Common myeloid progenitor, CD34-positive (primary cell): ENCODE measurements at regions not wholly inside any gene's neighbourhood (a gene's known extent, or its start where the extent isn't known, plus 50 kb on each side); places are given as distances from the start of the nearest gene placed in this dataset.

Source experiments
- CTCF ChIA-PET: fragments of 350-600 bp; sonication (Branson Sonifier 250); formaldehyde crosslinking; loops from one replicate; lab custom pipeline; 2021; ENCODE audit warnings: antibody characterized with exemption; lab: Charles Lee
- POLR2A ChIA-PET: fragments of 350-600 bp; sonication (Branson Sonifier 250); formaldehyde crosslinking; loops from one replicate; lab custom pipeline; 2021; ENCODE audit warnings: antibody characterized with exemption; lab: Charles Lee
- DNase-seq, 3 donors: peaks; one replicate each; pipeline versions ENCODE4 v3.0.0 to v3.0.0-alpha.2; 2013
- H3K27ac ChIP-seq, 2 experiments: 1 replicate in 1 of 2; 2 replicates in 1 of 2; pipeline ENCODE4 v1.7.0; 2013; ENCODE audit warnings: inconsistent platforms in 2 of 2, low read length in 2 of 2, mild to moderate bottlenecking in 2 of 2, low read depth in 1 of 2, moderate library complexity in 1 of 2; ENCODE audit not compliant: severe bottlenecking in 2 of 2, insufficient read depth in 1 of 2, poor library complexity in 1 of 2
- H3K27me3 ChIP-seq, 5 experiments: replicated peaks in 2 of 5; 1 replicate in 3 of 5; 2 replicates in 2 of 5; pipeline versions ENCODE4 v1.6.1 to v1.7.0; 2013; ENCODE audit warnings: low read length in 4 of 5, mild to moderate bottlenecking in 2 of 5, moderate library complexity in 2 of 5, inconsistent platforms in 1 of 5; ENCODE audit not compliant: insufficient read depth in 5 of 5, control insufficient read depth in 4 of 5
- H3K36me3 ChIP-seq, 4 experiments: 1 replicate in 2 of 4; 2 replicates in 2 of 4; pipeline versions ENCODE4 v1.6.1 to v1.7.0; 2013; ENCODE audit warnings: low read length in 3 of 4, control low read depth in 1 of 4, mild to moderate bottlenecking in 1 of 4; ENCODE audit not compliant: control insufficient read depth in 4 of 4, insufficient read depth in 4 of 4
- H3K4me1 ChIP-seq, 4 experiments: 1 replicate in 3 of 4; 2 replicates in 1 of 4; pipeline versions ENCODE4 v1.6.1 to v1.7.1; 2013; ENCODE audit warnings: low read length in 3 of 4, mild to moderate bottlenecking in 3 of 4, control low read depth in 1 of 4, inconsistent platforms in 1 of 4, moderate library complexity in 1 of 4; ENCODE audit not compliant: control insufficient read depth in 4 of 4, insufficient read depth in 4 of 4; ENCODE audit errors: control extremely low read depth in 1 of 4
- H3K4me3 ChIP-seq, 7 experiments: 1 replicate in 4 of 7; 2 replicates in 3 of 7; pipeline versions ENCODE4 v1.5.1 to v1.7.0; 2013; ENCODE audit warnings: mild to moderate bottlenecking in 7 of 7, low read length in 6 of 7, moderate library complexity in 6 of 7, inconsistent platforms in 2 of 7, low read depth in 2 of 7, control low read depth in 1 of 7; ENCODE audit not compliant: insufficient read depth in 4 of 7, control insufficient read depth in 1 of 7; ENCODE audit errors: extremely low read depth in 1 of 7
- H3K9me3 ChIP-seq, 5 experiments: 1 replicate in 4 of 5; 2 replicates in 1 of 5; pipeline versions ENCODE4 v1.6.1 to v1.7.1; 2013; ENCODE audit warnings: low read length in 4 of 5, mild to moderate bottlenecking in 2 of 5, inconsistent platforms in 1 of 5, low read depth in 1 of 5, moderate library complexity in 1 of 5; ENCODE audit not compliant: control insufficient read depth in 4 of 5, insufficient read depth in 2 of 5; ENCODE audit errors: control extremely low read depth in 1 of 5
- WGBS: methylation state at CpG from one replicate; pipeline ENCODE4 v1.1.5; 2013; ENCODE audit not compliant: insufficient coverage; 5-methylcytosine and 5-hydroxymethylcytosine counted together

DNA sequence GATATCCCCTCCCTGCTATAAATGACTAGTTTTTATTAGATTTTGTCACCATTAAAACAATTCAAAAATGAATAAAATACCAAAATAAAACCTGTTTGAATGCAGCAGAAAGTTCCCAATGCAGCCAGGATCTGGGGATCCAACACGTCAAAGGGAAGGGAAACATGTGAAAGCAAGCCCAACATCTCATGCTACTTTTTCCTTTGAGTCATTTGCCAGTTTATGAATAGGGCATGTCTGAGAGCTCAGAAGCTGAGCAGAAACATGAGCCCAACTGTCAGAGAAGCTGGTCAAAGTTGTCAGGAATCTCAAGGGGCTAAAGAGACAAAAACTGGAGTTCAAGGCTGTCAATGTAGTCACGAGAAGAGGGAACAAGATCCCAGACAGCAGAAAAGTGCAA lies 526.4 kb downstream of the KLF5 start:
- WGBS = 97% methylated on average over 2 of the region's 2 CpGs
- POLR2A ChIA-PET = no interaction called here
- H3K4me1 ChIP-seq = no peaks in the 10 kb centered on the region
- DNase-seq = no peak
- H3K9me3 ChIP-seq = peaks cover 0 to 6% (median 0%) of the 10 kb centered on the region in 5 experiments
- CTCF ChIA-PET = no interaction called here
- no peaks in the 10 kb centered on the region for H3K36me3 ChIP-seq
- no peaks in the 10 kb centered on the region for H3K27me3 ChIP-seq
- H3K27ac ChIP-seq = no peak overlapping the region
- no peak overlapping the region for H3K4me3 ChIP-seq

DNA sequence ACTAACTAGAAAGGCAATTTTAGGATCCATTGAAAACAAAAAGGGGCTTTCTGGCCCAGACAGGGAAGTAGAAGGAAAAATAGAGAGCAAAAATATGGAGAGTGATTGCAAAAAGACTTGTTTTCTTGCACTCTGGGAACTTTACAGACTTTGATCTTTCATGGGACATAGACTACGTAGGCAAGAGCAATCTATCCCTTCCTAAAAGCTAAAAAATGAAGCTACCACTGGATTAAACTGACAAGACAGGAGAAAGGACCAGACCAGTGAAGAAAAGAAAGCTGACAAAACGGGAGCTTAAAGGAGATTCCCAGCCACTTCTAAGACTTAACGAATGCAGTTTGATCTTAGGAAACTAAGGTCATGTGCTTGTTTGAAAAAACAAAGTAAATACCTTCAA lies 524.5 kb downstream of the KLF5 start:
- Histone ChIP-seq H3K36me3 (no peaks in the 10 kb centered on the region), H3K4me1 (no peaks in the 10 kb centered on the region), H3K27me3 (no peaks in the 10 kb centered on the region), H3K27ac (no peak overlapping the region), H3K9me3 (peaks cover 0 to 6% (median 0%) of the 10 kb centered on the region in 5 experiments), H3K4me3 (no peak overlapping the region)
- POLR2A ChIA-PET = no interaction called here
- CTCF ChIA-PET = no interaction called here
- no peak for DNase-seq
- no CpG with 5 or more reads among the region's 3 CpGs for WGBS

DNA sequence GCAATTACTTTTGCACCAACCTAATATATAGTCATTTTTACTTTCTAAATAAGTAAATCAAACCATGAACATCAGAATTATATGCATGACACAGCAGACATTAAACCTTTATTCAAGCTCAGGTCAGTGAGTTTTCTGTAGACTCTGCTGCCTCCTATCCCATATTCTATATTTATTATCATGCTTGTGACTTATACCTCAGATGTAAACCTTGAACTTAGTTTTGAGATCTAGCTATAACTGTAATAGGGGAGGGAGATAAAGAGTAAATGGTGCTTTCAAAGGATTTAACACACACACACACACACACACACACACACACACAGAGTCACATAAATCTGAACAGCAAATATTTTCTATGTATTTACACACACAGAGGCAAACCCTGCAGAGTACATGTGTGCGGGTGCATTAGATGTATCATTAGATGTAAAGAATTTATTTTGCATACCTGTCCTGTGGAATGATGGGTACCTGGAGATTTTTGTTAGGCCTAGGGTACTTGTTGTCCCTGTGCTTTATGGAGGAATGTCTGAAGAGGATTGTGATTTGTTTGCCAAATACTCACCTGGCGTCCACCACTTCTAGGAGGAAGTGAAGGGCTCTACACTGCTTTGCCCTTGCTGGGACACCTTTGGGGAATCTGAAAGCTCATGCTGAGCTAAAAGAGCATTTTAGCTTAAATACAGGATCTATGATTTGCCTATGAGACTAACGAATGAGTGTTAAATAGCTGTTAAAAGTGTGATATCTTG lies 521.9 kb downstream of the KLF5 start:
- Histone ChIP-seq H3K36me3 (no peaks in the 10 kb centered on the region), H3K27ac (no peak overlapping the region), H3K4me1 (no peaks in the 10 kb centered on the region), H3K9me3 (peaks cover 0 to 5% (median 0%) of the 10 kb centered on the region in 5 experiments), H3K4me3 (no peak overlapping the region), H3K27me3 (no peaks in the 10 kb centered on the region)
- ChIA-PET CTCF (no interaction called here), POLR2A (no interaction called here)
- 90% methylated on average over 2 of the region's 3 CpGs for WGBS
- no peak for DNase-seq

DNA sequence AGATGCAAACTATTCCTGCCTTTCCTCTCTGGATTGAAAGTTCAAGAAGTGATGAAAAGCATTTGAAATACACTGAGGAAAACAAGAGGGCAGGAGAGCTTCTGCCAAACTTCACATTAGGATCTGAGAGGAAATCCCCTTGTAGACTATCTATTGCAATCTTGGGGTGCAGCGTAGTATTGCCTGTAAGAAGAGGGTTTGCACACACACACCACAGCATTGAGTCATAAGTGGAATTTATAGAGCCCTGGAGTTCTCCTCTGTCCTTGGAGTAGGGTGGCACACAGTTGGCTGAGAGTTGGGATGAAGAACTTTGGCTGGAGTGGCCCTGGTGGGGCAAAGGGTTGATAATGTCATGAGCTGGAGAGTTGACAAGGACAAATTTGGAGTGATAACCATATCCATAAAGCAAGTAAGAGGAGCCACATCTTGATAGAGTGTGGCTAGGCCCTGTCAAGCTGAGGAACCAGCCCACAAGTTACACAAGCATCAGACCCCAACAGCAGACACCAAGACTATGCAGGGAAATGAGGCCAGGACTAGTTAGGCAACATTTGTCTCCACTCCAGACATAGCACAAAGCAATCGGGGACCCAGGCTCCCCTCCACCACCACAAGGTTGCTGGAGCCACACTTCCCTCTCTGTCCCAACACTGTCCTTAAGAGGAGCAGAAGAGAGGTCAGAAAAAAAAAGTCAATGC lies 520.9 kb downstream of the KLF5 start:
- no peaks in the 10 kb centered on the region for H3K27me3 ChIP-seq
- peaks cover 0 to under 1% (median 0%) of the 10 kb centered on the region in 5 experiments for H3K9me3 ChIP-seq
- no peak for DNase-seq
- WGBS = 80% methylated on average over 1 of the region's 2 CpGs
- H3K36me3 ChIP-seq = no peaks in the 10 kb centered on the region
- no peak overlapping the region for H3K4me3 ChIP-seq
- no peaks in the 10 kb centered on the region for H3K4me1 ChIP-seq
- CTCF ChIA-PET = no interaction called here
- H3K27ac ChIP-seq = no peak overlapping the region
- POLR2A ChIA-PET = no interaction called here

DNA sequence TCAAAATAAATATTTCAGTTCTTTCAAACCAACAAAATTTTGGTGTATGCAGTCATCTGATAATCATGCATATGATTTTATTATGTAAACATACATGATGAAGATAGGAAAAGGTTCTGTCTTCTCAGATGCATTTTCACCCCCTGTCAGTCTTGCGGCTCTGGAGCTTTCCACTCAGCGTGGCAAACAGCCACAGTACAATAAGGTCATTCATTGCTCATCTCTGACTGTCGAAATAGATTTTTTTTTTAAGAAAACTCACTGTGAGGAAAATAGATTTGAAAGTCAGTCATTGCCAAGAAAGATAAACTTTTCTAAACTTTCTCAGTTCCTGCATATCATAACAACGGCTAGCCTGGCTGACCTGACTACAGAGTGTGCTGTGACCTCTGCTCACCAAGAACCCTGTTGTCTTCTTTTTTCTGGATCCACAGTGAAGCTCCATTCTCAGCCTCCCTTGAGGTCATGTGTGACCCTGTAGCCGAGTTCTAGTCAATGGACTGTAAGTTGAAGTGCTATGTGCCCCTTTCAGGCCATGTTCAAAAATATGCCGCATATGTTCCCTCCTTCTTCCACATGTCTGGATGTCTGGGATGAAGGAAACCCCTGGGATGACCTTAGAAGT lies 519.6 kb downstream of the KLF5 start:
- no peaks in the 10 kb centered on the region for H3K9me3 ChIP-seq
- H3K27me3 ChIP-seq = no peaks in the 10 kb centered on the region
- no peaks in the 10 kb centered on the region for H3K36me3 ChIP-seq
- ChIA-PET CTCF (interaction anchor here (1.1 kb wide), 1 partner anchor 26 kb away, joined by 3 read pairs; no protein-coding TSS in a partner anchor), POLR2A (no interaction called here)
- H3K4me1 ChIP-seq = no peaks in the 10 kb centered on the region
- WGBS = 96% methylated on average over 6 of the region's 6 CpGs
- DNase-seq = no peak
- H3K4me3 ChIP-seq = no peak overlapping the region
- H3K27ac ChIP-seq = no peak overlapping the region

DNA sequence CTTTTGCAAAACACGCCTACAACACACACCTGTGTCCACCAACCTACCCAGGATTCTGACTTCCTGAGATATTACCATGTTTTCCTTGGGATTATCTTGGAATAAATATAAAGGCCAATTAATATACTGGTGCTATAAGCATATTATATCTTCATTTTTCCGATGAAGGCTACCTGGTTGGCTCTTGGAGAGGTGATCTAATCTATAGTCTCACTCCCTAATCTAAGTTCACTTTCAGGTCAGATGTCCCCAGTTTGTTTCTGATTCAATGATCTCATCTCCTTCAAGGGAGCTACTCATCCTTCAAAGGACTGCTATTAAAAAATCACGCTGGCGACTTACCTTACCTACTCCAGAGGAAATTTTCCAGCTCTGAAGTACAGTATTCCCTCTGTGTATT lies 517.5 kb downstream of the KLF5 start:
- WGBS = no CpG with 5 or more reads among the region's 4 CpGs
- H3K4me1 ChIP-seq = no peaks in the 10 kb centered on the region
- CTCF ChIA-PET = interaction anchor here (0.5 kb wide), 1 partner anchor 15 kb away, joined by 3 read pairs; no protein-coding TSS in a partner anchor
- no peaks in the 10 kb centered on the region for H3K36me3 ChIP-seq
- no peak overlapping the region for H3K4me3 ChIP-seq
- no peak for DNase-seq
- POLR2A ChIA-PET = no interaction called here
- H3K27me3 ChIP-seq = no peaks in the 10 kb centered on the region
- no peaks in the 10 kb centered on the region for H3K9me3 ChIP-seq
- H3K27ac ChIP-seq = no peak overlapping the region

DNA sequence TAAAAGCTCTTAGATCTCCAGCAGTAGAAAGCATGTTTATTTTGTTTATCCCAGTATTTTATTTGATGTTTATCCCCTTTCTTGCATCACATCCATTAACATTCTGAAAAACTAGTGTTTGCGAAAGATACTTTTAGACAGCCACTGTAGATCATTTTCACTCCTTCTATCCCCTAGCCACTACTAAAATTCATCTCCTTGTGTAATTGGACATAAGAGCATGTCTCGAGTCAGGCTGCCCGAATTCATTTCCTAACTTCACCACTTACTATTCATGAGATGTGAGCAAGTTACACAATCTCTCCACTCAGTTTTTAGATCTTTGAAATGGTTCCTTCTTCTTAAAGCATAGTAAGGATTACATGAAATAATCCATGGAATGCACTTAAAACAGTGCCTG lies 514.0 kb downstream of the KLF5 start:
- H3K4me1 ChIP-seq = no peaks in the 10 kb centered on the region
- WGBS = 50% methylated on average over 1 of the region's 3 CpGs
- no peaks in the 10 kb centered on the region for H3K36me3 ChIP-seq
- ChIA-PET CTCF (no interaction called here), POLR2A (no interaction called here)
- no peak overlapping the region for H3K27ac ChIP-seq
- no peaks in the 10 kb centered on the region for H3K27me3 ChIP-seq
- no peak for DNase-seq
- H3K9me3 ChIP-seq = no peaks in the 10 kb centered on the region
- no peak overlapping the region for H3K4me3 ChIP-seq
